ENCODE measurements at regions not wholly inside any gene's neighbourhood (a gene's known extent, or its start where the extent isn't known, plus 50 kb on each side); places are given as distances from the start of the nearest gene placed in this dataset.

GRCh38 chr3:177281292-177282118 lies 84.2 kb upstream of the TBL1XR1 start:
- no peak overlapping the region for H3K4me3 ChIP-seq (ENCODE audit: low read depth, low read length)

GRCh38 chr3:177282119-177282655 lies 84.9 kb upstream of the TBL1XR1 start:
- Histone ChIP-seq H3K9ac (no peak overlapping the region), H3K79me2 (no peaks in the 10 kb centered on the region), H3K27ac (no peak overlapping the region), H3K4me1 (peaks cover 12% of the 10 kb centered on the region), H3K36me3 (ENCODE audit: control insufficient read depth, insufficient read depth, low read length) (no peaks in the 10 kb centered on the region), H3K27me3 (ENCODE audit: control insufficient read depth, insufficient read depth, low read length) (no peaks in the 10 kb centered on the region), H3K4me2 (ENCODE audit: low read length) (no peak overlapping the region), H2AFZ (no peak overlapping the region), H3K9me3 (ENCODE audit: control insufficient read depth, low read length) (no peaks in the 10 kb centered on the region), H3K4me3 (ENCODE audit: low read depth, low read length) (no peak overlapping the region)
- TF ChIP-seq, protein P1, sequence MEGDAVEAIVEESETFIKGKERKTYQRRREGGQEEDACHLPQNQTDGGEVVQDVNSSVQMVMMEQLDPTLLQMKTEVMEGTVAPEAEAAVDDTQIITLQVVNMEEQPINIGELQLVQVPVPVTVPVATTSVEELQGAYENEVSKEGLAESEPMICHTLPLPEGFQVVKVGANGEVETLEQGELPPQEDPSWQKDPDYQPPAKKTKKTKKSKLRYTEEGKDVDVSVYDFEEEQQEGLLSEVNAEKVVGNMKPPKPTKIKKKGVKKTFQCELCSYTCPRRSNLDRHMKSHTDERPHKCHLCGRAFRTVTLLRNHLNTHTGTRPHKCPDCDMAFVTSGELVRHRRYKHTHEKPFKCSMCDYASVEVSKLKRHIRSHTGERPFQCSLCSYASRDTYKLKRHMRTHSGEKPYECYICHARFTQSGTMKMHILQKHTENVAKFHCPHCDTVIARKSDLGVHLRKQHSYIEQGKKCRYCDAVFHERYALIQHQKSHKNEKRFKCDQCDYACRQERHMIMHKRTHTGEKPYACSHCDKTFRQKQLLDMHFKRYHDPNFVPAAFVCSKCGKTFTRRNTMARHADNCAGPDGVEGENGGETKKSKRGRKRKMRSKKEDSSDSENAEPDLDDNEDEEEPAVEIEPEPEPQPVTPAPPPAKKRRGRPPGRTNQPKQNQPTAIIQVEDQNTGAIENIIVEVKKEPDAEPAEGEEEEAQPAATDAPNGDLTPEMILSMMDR (IDR thresholded peaks at IDR 0.05), result no peak

More at GRCh38 chr3:177281292-177282118, 84.2 kb upstream of the TBL1XR1 start:
- Histone ChIP-seq H3K4me2 (ENCODE audit: low read length) (no peak overlapping the region), H3K4me1 (peaks cover 11% of the 10 kb centered on the region), H3K9ac (no peak overlapping the region), H3K9me3 (ENCODE audit: control insufficient read depth, low read length) (no peaks in the 10 kb centered on the region), H3K79me2 (no peaks in the 10 kb centered on the region), H2AFZ (peak overlapping the region; percentile 2), H3K27me3 (ENCODE audit: control insufficient read depth, insufficient read depth, low read length) (no peaks in the 10 kb centered on the region), H3K36me3 (ENCODE audit: control insufficient read depth, insufficient read depth, low read length) (no peaks in the 10 kb centered on the region), H3K27ac (no peak overlapping the region)
- TF ChIP-seq, protein P1 (IDR thresholded peaks at IDR 0.05), result no peak

DNA sequence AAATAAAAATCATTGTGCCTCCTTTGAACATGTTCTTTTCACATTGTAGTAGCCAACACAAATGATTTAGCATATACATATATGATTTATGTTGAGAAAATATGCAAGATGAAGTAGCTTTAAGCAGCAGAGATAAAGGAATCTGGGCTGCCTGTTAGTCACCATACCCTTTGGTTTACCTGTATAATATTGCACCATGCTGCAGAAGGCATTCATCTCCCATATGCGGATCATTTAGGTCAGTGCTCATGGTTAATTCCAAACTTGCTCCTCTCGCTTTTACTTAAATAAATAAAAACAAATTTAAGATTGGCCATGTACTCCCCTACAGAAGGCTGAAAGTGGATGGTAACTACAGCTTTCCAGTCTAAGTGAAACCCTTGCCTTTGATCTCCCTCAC lies 86.7 kb upstream of the TBL1XR1 start:
- peaks cover 10% of the 10 kb centered on the region for H3K4me1 ChIP-seq
- TF ChIP-seq, protein P1 (IDR thresholded peaks at IDR 0.05), result no peak
- H3K9me3 ChIP-seq (ENCODE audit: control insufficient read depth, low read length), result no peaks in the 10 kb centered on the region
- H3K79me2 ChIP-seq, result no peaks in the 10 kb centered on the region
- H3K4me3 ChIP-seq (ENCODE audit: low read depth, low read length), result no peak overlapping the region
- H3K27ac ChIP-seq, result no peak overlapping the region
- H3K36me3 ChIP-seq (ENCODE audit: control insufficient read depth, insufficient read depth, low read length), result no peaks in the 10 kb centered on the region
- H2AFZ ChIP-seq, result peak overlapping the region; percentile 40
- H3K27me3 ChIP-seq (ENCODE audit: control insufficient read depth, insufficient read depth, low read length), result no peaks in the 10 kb centered on the region
- H3K4me2 ChIP-seq (ENCODE audit: low read length), result no peak overlapping the region
- H3K9ac ChIP-seq, result no peak overlapping the region

- Histone ChIP-seq H3K4me1 (peaks cover 7% of the 10 kb centered on the region), H3K9ac (no peak overlapping the region), H3K79me2 (no peaks in the 10 kb centered on the region), H3K4me3 (ENCODE audit: low read depth, low read length) (no peak overlapping the region), H2AFZ (peak overlapping the region; percentile 40), H3K9me3 (ENCODE audit: control insufficient read depth, low read length) (no peaks in the 10 kb centered on the region), H3K27me3 (ENCODE audit: control insufficient read depth, insufficient read depth, low read length) (no peaks in the 10 kb centered on the region), H3K27ac (no peak overlapping the region), H3K4me2 (ENCODE audit: low read length) (no peak overlapping the region), H3K36me3 (ENCODE audit: control insufficient read depth, insufficient read depth, low read length) (no peaks in the 10 kb centered on the region)
- TF ChIP-seq, protein P1 (IDR thresholded peaks at IDR 0.05), result no peak
Observed at GRCh38 chr3:177284383-177284881, 87.2 kb upstream of the TBL1XR1 start.
